NCI-H146 treated with DMSO at 0.1 percent for 48 hours (cell line): ENCODE measurements at regions not wholly inside any gene's neighbourhood (a gene's known extent, or its start where the extent isn't known, plus 50 kb on each side); places are given as distances from the start of the nearest gene placed in this dataset.

Experiments used
- DNase-seq: peaks from one replicate; lab custom pipeline; 2025; ENCODE audit not compliant: unreplicated experiment; lab: John Stamatoyannopoulos, UW

DNA sequence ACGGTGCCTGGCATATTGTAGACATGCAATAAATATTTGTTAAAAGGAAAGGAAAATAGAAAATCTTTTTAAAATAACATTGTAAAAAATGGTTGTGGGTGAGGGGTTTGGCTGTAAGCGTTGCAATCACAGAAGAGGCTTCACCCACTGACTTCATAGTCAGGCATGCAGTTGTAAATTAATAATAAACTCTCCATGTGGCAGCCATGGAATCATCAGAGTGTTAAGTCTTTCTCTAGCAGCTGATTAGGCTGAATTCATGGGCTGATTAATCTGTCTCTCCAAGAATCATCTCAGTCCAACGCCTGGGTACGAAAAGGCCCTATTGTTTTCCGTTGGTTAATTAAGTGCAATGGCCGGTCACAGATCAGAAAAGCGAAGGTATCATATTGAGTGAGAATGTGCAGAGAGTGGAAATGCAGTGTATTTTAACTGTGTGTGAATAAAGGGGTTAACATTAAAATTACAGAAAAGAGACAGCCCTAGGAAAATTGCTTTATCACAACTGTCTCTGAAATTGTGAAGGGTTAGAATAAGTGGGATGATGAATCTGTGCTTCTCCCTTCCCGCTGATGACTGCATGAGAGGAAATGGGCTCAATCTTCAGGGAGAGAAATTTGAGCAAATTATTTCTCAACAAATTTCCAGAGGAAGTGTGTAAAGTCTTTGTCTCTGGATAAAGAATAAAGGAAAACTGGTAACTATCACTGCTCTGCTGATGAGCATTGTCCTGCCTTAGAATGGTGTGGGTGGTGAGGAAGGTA lies 269.0 kb downstream of the FAM76B start:
- no peak for DNase-seq

GRCh38 chr11:95519912-95520311 lies 269.7 kb downstream of the FAM76B start:
- no peak for DNase-seq

DNA sequence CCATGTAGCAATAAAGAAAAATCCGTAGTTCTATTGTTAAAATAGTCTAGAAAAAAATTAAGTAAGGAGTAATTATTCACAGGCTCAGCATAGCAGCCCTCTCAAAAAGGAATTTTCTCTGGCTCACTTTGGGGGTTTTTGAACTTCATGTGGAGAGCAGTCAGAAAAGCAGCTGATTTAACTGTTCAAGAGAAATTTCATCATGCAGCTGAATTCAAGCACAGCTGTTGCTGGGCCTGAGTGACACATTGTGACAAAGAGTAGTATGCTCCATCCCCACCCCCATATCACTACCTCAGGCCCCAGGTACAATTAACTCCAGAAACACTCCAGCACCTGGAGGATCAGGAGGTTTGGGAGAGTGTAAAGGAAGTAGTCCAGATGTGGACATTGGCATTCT lies 272.1 kb downstream of the FAM76B start:
- no peak for DNase-seq

- DNase-seq, result no peak
Measured at GRCh38 chr11:95516786-95517185, 272.8 kb downstream of the FAM76B start.

- no peak for DNase-seq
Measured at GRCh38 chr11:95516175-95516574, 273.4 kb downstream of the FAM76B start.

GRCh38 chr11:95515371-95515770 lies 274.2 kb downstream of the FAM76B start:
- DNase-seq, result no peak

DNA sequence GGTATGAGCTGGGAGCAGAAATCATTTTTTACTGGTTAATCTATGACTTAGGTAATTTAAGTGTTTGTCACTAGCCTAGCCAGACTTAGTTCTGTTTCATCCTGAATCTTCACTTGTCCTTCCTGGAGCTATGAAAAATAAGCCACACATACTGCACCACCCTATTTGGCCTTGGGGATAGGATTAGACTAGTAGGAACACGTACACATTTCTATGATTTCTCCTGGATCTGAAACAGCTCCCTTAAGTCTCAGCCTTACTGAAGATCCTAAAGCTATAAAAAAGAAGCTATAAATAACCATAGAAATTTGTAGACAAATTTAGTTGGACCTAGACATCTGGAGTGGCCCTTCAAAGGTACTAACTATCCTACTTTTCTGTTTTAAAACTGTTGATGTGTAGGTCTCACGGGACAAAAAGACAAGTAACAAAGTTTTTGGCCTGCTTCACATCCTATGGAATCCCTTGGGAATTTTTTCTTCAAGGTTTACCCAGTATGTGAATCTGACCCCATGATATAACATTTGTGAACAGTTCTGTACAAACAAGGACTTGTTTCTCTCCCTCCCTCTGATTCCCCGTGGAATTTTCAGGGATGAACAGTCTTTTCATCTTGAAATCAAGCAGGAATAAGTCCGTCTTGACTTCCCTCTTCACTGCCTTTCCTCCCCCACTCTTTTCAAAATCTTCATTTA lies 275.0 kb downstream of the FAM76B start:
- no peak for DNase-seq

DNA sequence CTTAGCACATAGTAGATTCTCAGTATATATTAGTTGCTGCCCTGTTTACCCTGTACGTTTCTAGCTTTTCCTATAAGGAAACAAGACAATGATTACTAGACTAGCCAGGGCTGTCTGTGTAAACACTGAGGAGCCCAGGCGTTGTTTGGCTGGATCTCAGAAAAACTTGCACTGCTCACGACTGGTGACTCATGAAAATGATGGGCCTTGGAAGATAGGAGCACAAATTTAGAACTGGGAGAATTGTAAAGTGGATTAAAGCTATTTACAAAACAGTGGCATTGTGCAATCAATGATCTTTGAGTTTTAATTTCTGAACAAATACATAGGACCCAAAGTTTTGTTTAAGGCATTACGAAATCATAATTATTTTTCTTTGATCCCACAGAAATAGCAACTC lies 276.9 kb downstream of the FAM76B start:
- DNase-seq, result no peak

- no peak for DNase-seq
Measured at GRCh38 chr11:95512177-95512576, 277.4 kb downstream of the FAM76B start.

GRCh38 chr11:95508219-95508890 lies 277.4 kb upstream of the SESN3 start:
- no peak for DNase-seq

GRCh38 chr11:95507794-95508193 lies 276.8 kb upstream of the SESN3 start:
- no peak for DNase-seq

GRCh38 chr11:95506777-95507176 lies 275.8 kb upstream of the SESN3 start:
- DNase-seq, result no peak

GRCh38 chr11:95505927-95506426 lies 275.0 kb upstream of the SESN3 start:
- no peak for DNase-seq

GRCh38 chr11:95503047-95503446 lies 272.0 kb upstream of the SESN3 start:
- no peak for DNase-seq

- DNase-seq, result no peak
Measured at GRCh38 chr11:95502522-95502921, 271.5 kb upstream of the SESN3 start.

GRCh38 chr11:95501761-95502266 lies 270.8 kb upstream of the SESN3 start:
- no peak for DNase-seq

GRCh38 chr11:95500466-95500865 lies 269.5 kb upstream of the SESN3 start:
- no peak for DNase-seq

GRCh38 chr11:95499516-95500135 lies 268.6 kb upstream of the SESN3 start:
- DNase-seq, result no peak

GRCh38 chr11:95498722-95499425 lies 267.9 kb upstream of the SESN3 start:
- no peak for DNase-seq

- DNase-seq, result no peak
Measured at GRCh38 chr11:95496901-95497300, 265.9 kb upstream of the SESN3 start.

DNA sequence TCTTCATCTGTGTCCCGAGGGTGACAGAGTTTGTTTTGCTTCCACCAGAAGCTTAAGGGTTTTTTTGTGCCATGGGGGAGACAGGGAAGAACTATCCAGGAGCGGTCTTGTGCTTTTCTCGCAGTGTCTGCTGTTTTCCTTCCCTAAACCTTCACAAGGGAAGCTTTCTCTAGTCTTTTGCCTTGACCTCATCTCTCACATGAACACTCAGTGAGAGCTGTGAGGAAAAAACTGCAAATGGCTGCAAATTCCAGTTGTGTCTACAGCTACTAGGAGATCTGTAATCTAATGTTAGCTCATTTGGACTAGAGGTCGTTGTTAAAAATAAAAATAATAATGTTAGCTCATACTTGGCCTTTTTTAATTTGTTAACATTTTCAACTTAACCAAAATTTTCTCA lies 264.7 kb upstream of the SESN3 start:
- no peak for DNase-seq
